ENCODE measurements at regions not wholly inside any gene's neighbourhood (a gene's known extent, or its start where the extent isn't known, plus 50 kb on each side); places are given as distances from the start of the nearest gene placed in this dataset.
"Not testable (repeated sequence)": the region's sequence is repeated elsewhere in the genome, so short reads cannot be mapped to it uniquely, and the experiment has no call there.

- intact Hi-C loops (cut with micrococcal nuclease; ENCODE audit: unreplicated experiment); H3K36me3 ChIP-seq (replicated peaks in 1 of 2; ENCODE audit: control insufficient read depth in 1 of 2, insufficient read depth in 2 of 2, low read length in 2 of 2); H3K9ac ChIP-seq (ENCODE audit: insufficient read depth, low read depth, low read length); H3K27ac ChIP-seq (ENCODE audit: extremely low read length, insufficient read depth, low read length); H4K20me1 ChIP-seq (ENCODE audit: insufficient read depth, low read length); H3K4me3 ChIP-seq (replicated peaks in 1 of 3; ENCODE audit: insufficient read depth in 1 of 3, low read depth in 2 of 3, low read length in 3 of 3); H3K9me3 ChIP-seq (ENCODE audit: low read length); BruUV-seq (replicated peaks); FAIRE-seq; H3K79me2 ChIP-seq (ENCODE audit: insufficient read depth, low read length); H3K4me2 ChIP-seq (ENCODE audit: low read depth, low read length); in situ Hi-C loops (cut with HindIII; ENCODE audit: extremely low pct_ligation_motif_present, low pct_unique_long_range_greater_than_20kb); ATAC-seq; DNase-seq (ENCODE audit: low spot score); POLR2A ChIA-PET; H3K4me1 ChIP-seq (ENCODE audit: insufficient read depth, low read length); H2AFZ ChIP-seq (ENCODE audit: low read length); CTCF ChIA-PET (ENCODE audit: low intra/inter-chr PET ratio, low total read pairs); H3K27me3 ChIP-seq (ENCODE audit: control insufficient read depth in 1 of 2, insufficient read depth in 2 of 2, low read length in 2 of 2): not testable (repeated sequence)
- WGBS (ENCODE audit: low lambda C conversion rate), result 82% methylated on average over 3 of the region's 3 CpGs
These were observed 77.7 kb upstream of the CXCL13 start for GRCh38 chr4:77527900-77528299.

- Histone ChIP-seq H3K4me3 (replicated peaks in 1 of 3; ENCODE audit: insufficient read depth in 1 of 3, low read depth in 2 of 3, low read length in 3 of 3) (no peak overlapping the region), H3K27ac (ENCODE audit: extremely low read length, insufficient read depth, low read length) (no peak overlapping the region), H3K79me2 (ENCODE audit: insufficient read depth, low read length) (no peaks in the 10 kb centered on the region), H2AFZ (ENCODE audit: low read length) (no peak overlapping the region), H3K27me3 (ENCODE audit: control insufficient read depth in 1 of 2, insufficient read depth in 2 of 2, low read length in 2 of 2) (no peaks in the 10 kb centered on the region), H4K20me1 (ENCODE audit: insufficient read depth, low read length) (no peaks in the 10 kb centered on the region), H3K9ac (ENCODE audit: insufficient read depth, low read depth, low read length) (no peak overlapping the region), H3K9me3 (ENCODE audit: low read length) (no peaks in the 10 kb centered on the region), H3K36me3 (replicated peaks in 1 of 2; ENCODE audit: control insufficient read depth in 1 of 2, insufficient read depth in 2 of 2, low read length in 2 of 2) (no peaks in the 10 kb centered on the region), H3K4me1 (ENCODE audit: insufficient read depth, low read length) (peaks cover 9% of the 10 kb centered on the region), H3K4me2 (ENCODE audit: low read depth, low read length) (no peak overlapping the region)
- ATAC-seq (no peak), FAIRE-seq (no peak), DNase-seq (ENCODE audit: low spot score) (no peak)
- in situ Hi-C loops (cut with HindIII; ENCODE audit: extremely low pct_ligation_motif_present, low pct_unique_long_range_greater_than_20kb), result no loop called here
- no peak for TF ChIP-seq MTA1 (CRISPR knock-in tag; IDR thresholded peaks at IDR 0.05; ENCODE audit: borderline replicate concordance)
- TF ChIP-seq FOSL1 (CRISPR knock-in tag; IDR thresholded peaks at IDR 0.05; ENCODE audit: borderline replicate concordance), result no peak
- TF ChIP-seq ZBTB20 (CRISPR knock-in tag; IDR thresholded peaks at IDR 0.05; ENCODE audit: borderline replicate concordance, low read depth), result no peak
- no peak for TF ChIP-seq LCORL (IDR thresholded peaks at IDR 0.05)
- no peak for TF ChIP-seq LCORL (CRISPR knock-in tag; IDR thresholded peaks at IDR 0.05)
- TF ChIP-seq RNF219 (CRISPR knock-in tag; IDR thresholded peaks at IDR 0.05), result no peak
- CTCF ChIA-PET (ENCODE audit: low intra/inter-chr PET ratio, low total read pairs), result no interaction called here
- intact Hi-C loops (cut with micrococcal nuclease; ENCODE audit: unreplicated experiment), result no loop called here
- POLR2A ChIA-PET, result no interaction called here
- BruUV-seq (replicated peaks), result no TSS peak
These were observed 67.5 kb upstream of the CXCL13 start for GRCh38 chr4:77538144-77538543.

All from HepG2 (cell line).